Smooth muscle cell (in vitro differentiated cells): ENCODE measurements at regions not wholly inside any gene's neighbourhood (a gene's known extent, or its start where the extent isn't known, plus 50 kb on each side); places are given as distances from the start of the nearest gene placed in this dataset.

Source experiments
- DNase-seq: peaks from one replicate; lab custom pipeline; 2025; ENCODE audit not compliant: unreplicated experiment; lab: John Stamatoyannopoulos, UW
- H2AFZ ChIP-seq: fragments of 200-600 bp; sonication (generic); 2 replicates; pipeline ENCODE4 v1.6.0; 2016; ENCODE audit warnings: antibody characterized with exemption, low read depth, mild to moderate bottlenecking
- H3F3A ChIP-seq: fragments of 200-600 bp; sonication (generic); 2 replicates; pipeline ENCODE4 v1.6.0; 2017; ENCODE audit warnings: antibody characterized with exemption, low read depth
- H3K27ac ChIP-seq: fragments of 200-600 bp; sonication (generic); 2 replicates; pipeline ENCODE4 v1.5.1; 2016; ENCODE audit warnings: low read depth, mild to moderate bottlenecking
- H3K27me3 ChIP-seq: fragments of 200-600 bp; sonication (generic); 2 replicates; pipeline ENCODE4 v1.6.1; 2016; ENCODE audit warnings: low read depth, mild to moderate bottlenecking
- H3K36me3 ChIP-seq: fragments of 200-600 bp; sonication (generic); 2 replicates; pipeline ENCODE4 v1.5.1; 2016; ENCODE audit warnings: low read depth
- H3K4me1 ChIP-seq: fragments of 200-600 bp; sonication (generic); 2 replicates; pipeline ENCODE4 v1.5.1; 2016; ENCODE audit warnings: low read depth
- H3K4me2 ChIP-seq: fragments of 200-600 bp; sonication (generic); 2 replicates; pipeline ENCODE4 v1.6.0; 2016; ENCODE audit warnings: mild to moderate bottlenecking
- H3K4me3 ChIP-seq: fragments of 200-600 bp; sonication (generic); 2 replicates; pipeline ENCODE4 v1.5.1; 2016; ENCODE audit warnings: mild to moderate bottlenecking
- H3K79me2 ChIP-seq: fragments of 200-600 bp; sonication (generic); 2 replicates; pipeline ENCODE4 v1.6.0; 2016; ENCODE audit warnings: low read depth, mild to moderate bottlenecking
- H3K9ac ChIP-seq: fragments of 200-600 bp; sonication (generic); 2 replicates; pipeline ENCODE4 v1.6.0; 2016; ENCODE audit warnings: low read depth
- H3K9me3 ChIP-seq: fragments of 200-600 bp; sonication (generic); replicated peaks from 2 replicates; pipeline ENCODE4 v1.5.1; 2016; ENCODE audit warnings: low read depth
- H4K20me1 ChIP-seq: fragments of 200-600 bp; sonication (generic); 2 replicates; pipeline ENCODE4 v1.6.0; 2016; ENCODE audit warnings: low read depth
- CTCF ChIP-seq: fragments of 200-600 bp; sonication (generic); IDR thresholded peaks from 2 replicates; pipeline ENCODE4 v1.5.1; 2017; ENCODE audit warnings: borderline replicate concordance, mild to moderate bottlenecking, antibody characterized with exemption; ENCODE audit not compliant: insufficient read depth, poor library complexity, severe bottlenecking
- WGBS: methylation state at CpG from one replicate; pipeline ENCODE4 v1.1.7; 2016; ENCODE audit warnings: low lambda C conversion rate; 5-methylcytosine and 5-hydroxymethylcytosine counted together

- Histone ChIP-seq H3K36me3 (no peaks in the 10 kb centered on the region), H3K4me3 (no peak overlapping the region), H3K79me2 (no peaks in the 10 kb centered on the region), H3K4me1 (no peaks in the 10 kb centered on the region), H3K9ac (no peak overlapping the region), H3K4me2 (no peak overlapping the region), H2AFZ (no peak overlapping the region), H3F3A (no peaks in the 10 kb centered on the region), H3K27me3 (no peaks in the 10 kb centered on the region), H3K27ac (no peak overlapping the region), H4K20me1 (no peaks in the 10 kb centered on the region), H3K9me3 (no peaks in the 10 kb centered on the region)
- no peak for TF ChIP-seq CTCF
- DNase-seq: no peak
These were observed 54.7 kb upstream of the TRIM39 start for GRCh38 chr6:30272032-30272431.

- TF ChIP-seq CTCF: no peak
- H3K4me1 ChIP-seq: no peaks in the 10 kb centered on the region
These were observed 54.2 kb upstream of the TRIM26 start for GRCh38 chr6:30267423-30267822.

GRCh38 chr6:30265594-30265993, 52.4 kb upstream of the TRIM26 start:
- no peaks in the 10 kb centered on the region for H3K79me2 ChIP-seq
- H3K27ac ChIP-seq: peak overlapping the region; percentile 87
- no peak for DNase-seq
- H3F3A ChIP-seq: no peaks in the 10 kb centered on the region
- H4K20me1 ChIP-seq: no peaks in the 10 kb centered on the region
- no peaks in the 10 kb centered on the region for H3K36me3 ChIP-seq
- 97% methylated on average over 2 of the region's 2 CpGs for WGBS
- no peak overlapping the region for H3K4me3 ChIP-seq
- no peak for TF ChIP-seq CTCF
- no peaks in the 10 kb centered on the region for H3K9me3 ChIP-seq
- no peak overlapping the region for H3K4me2 ChIP-seq
- no peaks in the 10 kb centered on the region for H3K4me1 ChIP-seq
- no peaks in the 10 kb centered on the region for H3K27me3 ChIP-seq
- H2AFZ ChIP-seq: no peak overlapping the region
- no peak overlapping the region for H3K9ac ChIP-seq

More at GRCh38 chr6:30267423-30267822, 54.2 kb upstream of the TRIM26 start:
- Histone ChIP-seq H4K20me1 (no peaks in the 10 kb centered on the region), H2AFZ (no peak overlapping the region), H3K4me2 (no peak overlapping the region), H3K9me3 (no peaks in the 10 kb centered on the region), H3K36me3 (no peaks in the 10 kb centered on the region), H3F3A (no peaks in the 10 kb centered on the region), H3K27ac (no peak overlapping the region), H3K9ac (no peak overlapping the region), H3K79me2 (no peaks in the 10 kb centered on the region), H3K4me3 (no peak overlapping the region), H3K27me3 (no peaks in the 10 kb centered on the region)
- no peak for DNase-seq
- WGBS: 97% methylated on average over 2 of the region's 2 CpGs

GRCh38 chr6:30265181-30265580, 52.0 kb upstream of the TRIM26 start:
- no peaks in the 10 kb centered on the region for H3K79me2 ChIP-seq
- H3K27ac ChIP-seq: peak overlapping the region; percentile 87
- 87% methylated on average over 4 of the region's 4 CpGs for WGBS
- H2AFZ ChIP-seq: no peak overlapping the region
- H3K36me3 ChIP-seq: no peaks in the 10 kb centered on the region
- peak overlapping the region; percentile 39 for H3K9ac ChIP-seq
- no peaks in the 10 kb centered on the region for H3K9me3 ChIP-seq
- no peak for TF ChIP-seq CTCF
- H3K4me3 ChIP-seq: no peak overlapping the region
- DNase-seq: no peak
- no peaks in the 10 kb centered on the region for H3K27me3 ChIP-seq
- H3K4me2 ChIP-seq: no peak overlapping the region
- H3K4me1 ChIP-seq: no peaks in the 10 kb centered on the region
- no peaks in the 10 kb centered on the region for H3F3A ChIP-seq
- no peaks in the 10 kb centered on the region for H4K20me1 ChIP-seq
